Breast epithelium (tissue), 4 donors: ENCODE measurements at regions not wholly inside any gene's neighbourhood (a gene's known extent, or its start where the extent isn't known, plus 50 kb on each side); places are given as distances from the start of the nearest gene placed in this dataset.

Experiments
- DNase-seq, 2 donors: peaks; one replicate each; pipeline ENCODE4 v3.0.0-alpha.2; 2019; ENCODE audit warnings: low spot score in 2 of 2
- H3K27ac ChIP-seq, 2 donors: fragments of 200-600 bp; sonication (generic) in 1 of 2; one replicate each; pipeline ENCODE4 v1.5.1; 2016 to 2019; ENCODE audit warnings: mild to moderate bottlenecking in 1 of 2
- H3K27me3 ChIP-seq, 2 donors: fragments of 200-600 bp; sonication (generic) in 1 of 2; one replicate each; pipeline versions ENCODE4 v1.5.1 to v1.6.0; 2017 to 2019; ENCODE audit warnings: control low read depth in 1 of 2, mild to moderate bottlenecking in 1 of 2
- H3K36me3 ChIP-seq: fragments of 200-600 bp; one replicate; pipeline ENCODE4 v1.5.1; 2019
- H3K4me1 ChIP-seq, 2 donors: fragments of 200-600 bp; sonication (generic); one replicate each; pipeline ENCODE4 v1.5.1; 2016 to 2019; ENCODE audit warnings: control low read depth in 1 of 2
- H3K4me3 ChIP-seq, 3 donors: fragments of 200-600 bp; sonication (generic); 1 replicate in 2 of 3; 2 replicates in 1 of 3; pipeline ENCODE4 v1.5.1; 2016 to 2019; ENCODE audit warnings: mild to moderate bottlenecking in 3 of 3, moderate library complexity in 2 of 3
- H3K9me3 ChIP-seq, 2 donors: fragments of 200-600 bp; sonication (generic) in 1 of 2; one replicate each; pipeline ENCODE4 v1.5.1; 2016 to 2019; ENCODE audit warnings: control low read depth in 1 of 2
- POLR2A ChIP-seq: fragments of 450-650 bp; IDR thresholded peaks from one replicate; pipeline ENCODE4 v1.6.1; 2016; ENCODE audit warnings: antibody characterized with exemption, mild to moderate bottlenecking, moderate library complexity
- POLR2AphosphoS5 ChIP-seq, 3 donors: sonication (generic); formaldehyde crosslinking; IDR thresholded peaks; one replicate each; pipeline ENCODE4 v1.6.1; 2017; ENCODE audit warnings: antibody characterized with exemption in 3 of 3
- intact Hi-C: fragments of 100-400 bp; cut with DNase I; formaldehyde crosslinking; loops from one replicate; pipeline ENCODE4 v1.15.1; 2023; ENCODE audit warnings: low total_unique reads
- TF ChIP-seq, protein P1 (sequence below), 3 donors: fragments of 450-650 bp; IDR thresholded peaks; one replicate each; pipeline ENCODE4 v1.5.1; 2016 to 2017; ENCODE audit warnings: antibody characterized with exemption in 3 of 3, mild to moderate bottlenecking in 3 of 3, moderate library complexity in 3 of 3

DNA sequence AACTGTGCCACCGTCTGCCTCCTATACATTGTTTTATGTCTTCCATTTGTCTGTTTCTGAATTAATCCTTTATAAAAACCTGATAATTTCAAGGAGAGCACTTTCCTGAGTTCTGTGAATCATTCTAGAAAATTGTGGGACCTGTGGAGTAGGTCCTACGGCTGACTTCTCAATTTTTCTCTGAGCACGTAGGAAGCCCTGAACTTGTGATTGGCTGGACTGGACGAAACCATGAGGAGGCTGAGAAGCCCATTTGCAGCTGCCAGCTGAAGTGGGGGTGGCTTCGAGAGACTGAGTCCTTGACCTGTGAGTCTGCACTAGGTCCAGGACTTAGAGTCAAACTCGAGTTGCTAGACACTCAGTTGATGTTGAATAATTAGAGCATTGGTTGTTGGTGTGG, 277.1 kb upstream of the NCAM2 start:
- Histone ChIP-seq H3K36me3 (no peaks in the 10 kb centered on the region), H3K4me1 (no peaks in the 10 kb centered on the region), H3K4me3 (no peak overlapping the region), H3K9me3 (no peaks in the 10 kb centered on the region), H3K27me3 (no peaks in the 10 kb centered on the region), H3K27ac (no peak overlapping the region)
- no peak for DNase-seq
- intact Hi-C loops = no loop called here
- TF ChIP-seq POLR2AphosphoS5 (IDR thresholded peaks at IDR 0.05) (no peak), POLR2A (no peak)
- TF ChIP-seq, protein P1, sequence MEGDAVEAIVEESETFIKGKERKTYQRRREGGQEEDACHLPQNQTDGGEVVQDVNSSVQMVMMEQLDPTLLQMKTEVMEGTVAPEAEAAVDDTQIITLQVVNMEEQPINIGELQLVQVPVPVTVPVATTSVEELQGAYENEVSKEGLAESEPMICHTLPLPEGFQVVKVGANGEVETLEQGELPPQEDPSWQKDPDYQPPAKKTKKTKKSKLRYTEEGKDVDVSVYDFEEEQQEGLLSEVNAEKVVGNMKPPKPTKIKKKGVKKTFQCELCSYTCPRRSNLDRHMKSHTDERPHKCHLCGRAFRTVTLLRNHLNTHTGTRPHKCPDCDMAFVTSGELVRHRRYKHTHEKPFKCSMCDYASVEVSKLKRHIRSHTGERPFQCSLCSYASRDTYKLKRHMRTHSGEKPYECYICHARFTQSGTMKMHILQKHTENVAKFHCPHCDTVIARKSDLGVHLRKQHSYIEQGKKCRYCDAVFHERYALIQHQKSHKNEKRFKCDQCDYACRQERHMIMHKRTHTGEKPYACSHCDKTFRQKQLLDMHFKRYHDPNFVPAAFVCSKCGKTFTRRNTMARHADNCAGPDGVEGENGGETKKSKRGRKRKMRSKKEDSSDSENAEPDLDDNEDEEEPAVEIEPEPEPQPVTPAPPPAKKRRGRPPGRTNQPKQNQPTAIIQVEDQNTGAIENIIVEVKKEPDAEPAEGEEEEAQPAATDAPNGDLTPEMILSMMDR (IDR thresholded peaks at IDR 0.05) = no peak

DNA sequence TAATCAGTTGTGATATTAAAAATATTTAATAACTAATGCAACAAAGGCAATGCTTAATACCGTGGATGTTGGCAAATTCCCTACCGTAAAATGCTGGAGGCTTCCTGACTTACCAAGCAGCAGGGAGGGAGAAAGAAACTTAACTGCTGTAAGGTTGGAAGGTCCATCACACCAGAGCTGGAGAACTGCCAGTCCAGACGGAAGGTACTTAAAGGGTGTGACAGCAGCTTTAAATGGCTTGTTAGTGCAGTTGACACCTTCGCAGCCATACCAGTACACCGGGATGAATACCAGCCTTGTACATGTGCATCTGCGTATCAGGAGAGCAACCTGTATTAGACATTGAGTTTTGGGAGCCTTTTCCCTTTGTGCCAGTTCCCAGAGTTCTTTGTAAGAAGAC, 269.5 kb upstream of the NCAM2 start:
- Histone ChIP-seq H3K4me1 (no peaks in the 10 kb centered on the region), H3K9me3 (no peaks in the 10 kb centered on the region), H3K4me3 (no peak overlapping the region), H3K36me3 (no peaks in the 10 kb centered on the region), H3K27ac (no peak overlapping the region), H3K27me3 (no peaks in the 10 kb centered on the region)
- TF ChIP-seq POLR2AphosphoS5 (IDR thresholded peaks at IDR 0.05) = no peak
- TF ChIP-seq POLR2A = no peak
- TF ChIP-seq, protein P1 (IDR thresholded peaks at IDR 0.05) = no peak
- no peak for DNase-seq
- intact Hi-C loops = no loop called here

DNA sequence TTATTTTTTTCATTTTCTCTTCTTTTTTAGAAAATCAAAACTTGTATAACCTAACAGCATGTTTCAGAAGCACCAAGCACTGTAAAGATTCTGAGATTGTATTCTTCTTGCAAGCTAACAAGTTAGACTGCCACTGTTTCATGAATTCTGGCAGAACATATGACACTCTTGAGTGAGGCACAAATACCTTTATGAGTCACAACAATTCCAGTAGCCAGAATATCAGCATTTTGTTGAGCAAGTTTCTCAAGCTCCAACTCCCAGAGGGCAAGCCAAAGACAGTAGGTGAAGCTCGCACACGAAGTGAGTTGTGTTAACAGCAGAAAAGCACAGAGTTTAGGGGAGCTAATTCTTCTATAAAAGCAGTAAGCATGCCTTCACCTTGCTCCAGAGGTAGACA, 268.8 kb upstream of the NCAM2 start:
- no peaks in the 10 kb centered on the region for H3K27me3 ChIP-seq
- intact Hi-C loops = no loop called here
- DNase-seq = no peak
- no peaks in the 10 kb centered on the region for H3K4me1 ChIP-seq
- H3K36me3 ChIP-seq = no peaks in the 10 kb centered on the region
- no peak overlapping the region for H3K4me3 ChIP-seq
- no peaks in the 10 kb centered on the region for H3K9me3 ChIP-seq
- TF ChIP-seq, protein P1 (IDR thresholded peaks at IDR 0.05) = no peak
- TF ChIP-seq POLR2A = no peak
- TF ChIP-seq POLR2AphosphoS5 (IDR thresholded peaks at IDR 0.05) = no peak
- no peak overlapping the region for H3K27ac ChIP-seq

DNA sequence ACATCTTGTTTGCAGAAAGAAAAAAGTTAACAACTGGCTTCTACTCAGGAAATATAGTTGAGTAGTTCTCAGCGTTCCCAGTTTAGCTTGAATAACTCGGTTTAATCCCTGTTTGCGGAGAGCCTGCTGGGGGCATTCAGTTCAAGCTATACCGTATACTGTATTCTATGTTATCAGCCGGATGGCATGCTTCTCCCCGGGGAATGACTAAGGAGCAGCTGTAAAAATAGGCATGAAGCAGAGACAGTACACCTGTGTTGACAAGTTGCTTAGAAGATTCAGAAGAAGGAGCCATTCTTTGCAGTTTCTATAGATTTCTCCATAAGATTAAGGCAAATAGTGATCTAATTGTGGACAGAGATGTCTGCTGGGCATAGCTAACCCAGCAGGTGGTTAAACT, 267.8 kb upstream of the NCAM2 start:
- H3K4me1 ChIP-seq = no peaks in the 10 kb centered on the region
- no peaks in the 10 kb centered on the region for H3K27me3 ChIP-seq
- intact Hi-C loops = no loop called here
- no peak overlapping the region for H3K27ac ChIP-seq
- TF ChIP-seq POLR2A = no peak
- no peak for TF ChIP-seq POLR2AphosphoS5 (IDR thresholded peaks at IDR 0.05)
- TF ChIP-seq, protein P1 (IDR thresholded peaks at IDR 0.05) = no peak
- DNase-seq = no peak
- H3K36me3 ChIP-seq = no peaks in the 10 kb centered on the region
- no peaks in the 10 kb centered on the region for H3K9me3 ChIP-seq
- H3K4me3 ChIP-seq = no peak overlapping the region

DNA sequence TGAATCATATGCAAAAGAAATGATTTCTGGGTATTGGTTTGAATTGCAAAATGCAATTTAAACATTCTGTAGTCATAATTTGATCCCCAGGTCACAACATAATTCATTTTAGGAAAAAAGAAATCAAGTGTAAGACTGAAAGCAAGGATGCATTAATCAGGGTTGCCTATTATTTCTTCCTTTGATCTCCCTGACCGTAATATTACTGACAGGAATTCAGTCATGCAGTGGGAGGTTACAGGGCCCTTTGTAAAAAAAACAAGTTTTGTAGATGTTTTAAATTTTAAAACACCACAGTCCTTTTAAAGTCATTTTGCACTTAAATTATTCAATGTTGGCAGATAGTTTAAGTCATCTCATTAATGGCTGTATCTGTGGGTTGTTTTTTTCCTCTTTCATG, 263.0 kb upstream of the NCAM2 start:
- H3K27me3 ChIP-seq = no peaks in the 10 kb centered on the region
- no peaks in the 10 kb centered on the region for H3K9me3 ChIP-seq
- TF ChIP-seq, protein P1 (IDR thresholded peaks at IDR 0.05) = no peak
- TF ChIP-seq POLR2A = no peak
- TF ChIP-seq POLR2AphosphoS5 (IDR thresholded peaks at IDR 0.05) = no peak
- H3K4me1 ChIP-seq = no peaks in the 10 kb centered on the region
- intact Hi-C loops = no loop called here
- H3K36me3 ChIP-seq = no peaks in the 10 kb centered on the region
- DNase-seq = no peak
- no peak overlapping the region for H3K4me3 ChIP-seq
- no peak overlapping the region for H3K27ac ChIP-seq
